D721Med (cell line): ENCODE measurements at regions not wholly inside any gene's neighbourhood (a gene's known extent, or its start where the extent isn't known, plus 50 kb on each side); places are given as distances from the start of the nearest gene placed in this dataset.

Experiments used
- DNase-seq: peaks from one replicate; pipeline ENCODE4 v3.0.0; 2011; ENCODE audit warnings: low spot score; ENCODE audit not compliant: insufficient read length
- FAIRE-seq: peaks from 2 replicates; lab custom pipeline; 2011; peaks lifted over from hg19 to GRCh38; lab: Jason Lieb, UNC
- TF ChIP-seq, protein P1 (sequence below): IDR thresholded peaks from 2 replicates; pipeline ENCODE4 v1.5.1; 2012; ENCODE audit warnings: mild to moderate bottlenecking, control low read depth; ENCODE audit not compliant: insufficient read depth; ENCODE audit errors: missing control alignments

DNA sequence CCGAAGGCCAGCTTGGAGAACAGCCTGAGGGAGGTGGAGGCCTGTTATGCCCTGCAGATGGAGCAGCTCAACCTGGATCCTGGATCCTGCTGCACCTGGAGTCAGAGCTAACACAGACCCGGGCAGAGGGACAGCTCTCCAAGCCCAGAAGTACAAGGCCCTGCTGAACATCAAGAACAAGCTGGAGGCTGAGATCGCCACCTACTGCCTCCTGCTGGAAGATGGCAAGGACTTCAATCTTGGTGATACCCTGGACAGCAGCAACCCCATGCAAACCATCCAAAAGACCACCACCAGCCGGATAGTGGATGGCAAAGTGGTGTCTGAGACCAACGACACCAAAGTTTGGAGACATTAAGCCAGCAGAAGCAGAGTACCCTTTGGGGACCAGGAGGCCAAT is 223.5 kb upstream of the ID4 start:
- TF ChIP-seq, protein P1, sequence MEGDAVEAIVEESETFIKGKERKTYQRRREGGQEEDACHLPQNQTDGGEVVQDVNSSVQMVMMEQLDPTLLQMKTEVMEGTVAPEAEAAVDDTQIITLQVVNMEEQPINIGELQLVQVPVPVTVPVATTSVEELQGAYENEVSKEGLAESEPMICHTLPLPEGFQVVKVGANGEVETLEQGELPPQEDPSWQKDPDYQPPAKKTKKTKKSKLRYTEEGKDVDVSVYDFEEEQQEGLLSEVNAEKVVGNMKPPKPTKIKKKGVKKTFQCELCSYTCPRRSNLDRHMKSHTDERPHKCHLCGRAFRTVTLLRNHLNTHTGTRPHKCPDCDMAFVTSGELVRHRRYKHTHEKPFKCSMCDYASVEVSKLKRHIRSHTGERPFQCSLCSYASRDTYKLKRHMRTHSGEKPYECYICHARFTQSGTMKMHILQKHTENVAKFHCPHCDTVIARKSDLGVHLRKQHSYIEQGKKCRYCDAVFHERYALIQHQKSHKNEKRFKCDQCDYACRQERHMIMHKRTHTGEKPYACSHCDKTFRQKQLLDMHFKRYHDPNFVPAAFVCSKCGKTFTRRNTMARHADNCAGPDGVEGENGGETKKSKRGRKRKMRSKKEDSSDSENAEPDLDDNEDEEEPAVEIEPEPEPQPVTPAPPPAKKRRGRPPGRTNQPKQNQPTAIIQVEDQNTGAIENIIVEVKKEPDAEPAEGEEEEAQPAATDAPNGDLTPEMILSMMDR, result no peak
- FAIRE-seq (no peak), DNase-seq (no peak)

DNA sequence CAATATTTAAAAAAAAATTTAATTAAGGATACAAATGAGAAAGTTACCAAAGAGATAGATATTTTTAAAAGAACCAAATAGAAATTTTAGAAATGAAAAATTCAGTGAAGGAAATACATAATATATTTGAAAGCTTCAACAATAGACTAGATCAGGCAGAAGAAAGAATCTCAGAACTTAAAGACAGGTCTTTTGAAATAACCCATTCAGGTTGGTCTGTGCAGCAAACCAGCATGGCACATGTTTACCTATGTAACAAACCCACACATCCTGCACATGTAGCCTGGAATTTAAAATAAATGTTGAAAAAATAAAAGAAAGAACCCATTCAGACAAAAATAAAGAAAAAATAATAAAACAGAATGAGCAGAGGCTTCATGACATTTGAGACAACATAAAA is 221.1 kb upstream of the ID4 start:
- FAIRE-seq (no peak), DNase-seq (no peak)
- TF ChIP-seq, protein P1, result no peak

DNA sequence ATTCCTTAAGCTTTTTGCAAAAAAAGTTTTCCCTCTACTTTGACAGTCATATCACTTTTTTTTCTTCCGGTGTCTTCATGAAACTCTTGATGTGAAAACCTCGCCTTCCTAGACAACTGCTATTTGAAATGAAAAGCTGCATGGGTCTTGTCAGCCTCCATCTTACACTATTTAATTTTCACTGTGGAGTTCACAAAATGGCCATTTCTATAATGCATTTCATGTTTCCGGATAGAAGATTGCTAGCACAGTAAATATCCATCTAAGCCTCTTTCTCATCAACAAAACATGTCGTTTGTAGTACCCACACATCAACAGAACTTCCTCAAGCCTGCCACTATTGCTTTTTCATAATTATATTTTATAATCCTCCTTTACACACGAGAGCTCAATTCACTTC is 204.9 kb upstream of the ID4 start:
- TF ChIP-seq, protein P1, result no peak
- FAIRE-seq, result no peak
- no peak for DNase-seq

DNA sequence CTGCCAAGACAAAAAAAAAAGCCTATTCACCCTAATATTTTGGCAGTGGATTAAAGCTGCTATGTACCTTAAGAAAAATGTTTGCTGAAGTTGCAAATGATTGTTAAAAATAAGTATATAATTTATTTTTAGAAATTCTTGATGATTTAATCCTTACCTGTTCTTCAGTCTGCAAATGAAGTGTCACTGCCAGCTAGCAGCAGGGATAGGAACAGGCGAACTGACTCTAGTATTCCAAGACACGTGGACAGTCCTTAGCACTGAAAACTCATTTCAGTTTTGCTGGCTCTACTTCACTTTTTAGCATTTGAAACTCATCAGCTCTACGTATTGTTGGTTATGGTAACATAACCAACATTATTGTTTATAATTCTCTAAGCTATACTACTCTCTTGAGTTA is 204.4 kb upstream of the ID4 start:
- no peak for FAIRE-seq
- DNase-seq, result no peak
- TF ChIP-seq, protein P1, result no peak

DNA sequence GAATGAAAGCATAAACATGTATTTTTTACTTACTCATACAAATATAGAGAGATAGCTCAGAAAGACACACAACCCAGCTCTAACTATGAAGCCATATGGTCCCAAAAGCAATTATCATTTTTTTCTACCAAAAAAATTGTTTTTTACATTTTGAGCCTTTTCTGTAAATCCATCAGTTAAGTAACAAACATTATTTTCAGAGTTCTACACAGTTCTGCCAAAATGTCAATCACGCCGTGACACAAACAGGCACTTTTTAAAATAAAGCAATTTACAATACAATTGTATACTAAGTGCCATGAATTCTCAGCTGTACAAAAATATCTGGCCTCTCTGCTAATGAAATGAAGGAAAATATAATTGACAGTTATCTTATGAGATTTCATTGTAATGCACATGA is 201.4 kb upstream of the ID4 start:
- TF ChIP-seq, protein P1, result no peak
- DNase-seq, result no peak
- no peak for FAIRE-seq

DNA sequence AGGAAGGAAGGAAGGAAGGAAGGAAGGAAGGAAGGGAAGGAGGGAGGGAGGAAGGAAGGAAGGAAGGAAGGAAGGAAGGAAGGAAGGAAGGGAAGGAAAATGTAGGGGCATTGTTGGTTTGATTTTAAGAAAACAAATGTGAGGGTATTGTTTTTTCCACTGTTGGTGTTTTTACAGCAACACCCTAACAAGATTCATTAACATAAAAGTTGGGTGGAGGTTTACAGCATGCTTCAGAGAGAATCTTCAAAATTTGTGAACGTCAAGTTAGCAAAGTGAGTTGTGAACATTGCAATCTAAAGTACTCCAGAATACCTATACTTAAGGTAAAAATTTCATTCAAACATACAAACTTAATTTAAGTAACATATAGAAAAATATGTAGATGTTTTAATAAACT is 200.2 kb upstream of the ID4 start:
- DNase-seq, result no peak
- TF ChIP-seq, protein P1, result no peak
- no peak for FAIRE-seq

DNA sequence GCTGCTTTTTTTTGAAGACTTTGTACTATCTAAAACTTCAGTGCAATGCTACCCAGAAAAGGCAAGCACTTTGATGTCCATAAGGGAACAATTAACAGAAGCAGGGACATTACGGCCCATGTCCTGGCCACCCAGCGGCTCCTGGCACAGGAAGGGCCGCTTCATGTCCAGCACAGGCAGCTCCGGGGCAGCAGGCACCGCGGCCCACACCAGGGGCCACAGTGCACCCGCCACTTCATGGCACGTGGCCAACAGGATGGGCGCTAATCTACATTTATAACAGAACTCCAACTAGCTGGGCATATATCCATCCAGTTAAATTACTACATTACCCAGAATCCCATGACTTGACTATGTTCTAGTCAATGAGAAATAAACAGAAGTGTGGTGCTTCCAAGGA is 198.2 kb upstream of the ID4 start:
- no peak for DNase-seq
- FAIRE-seq, result no peak
- TF ChIP-seq, protein P1, result no peak
